PFSK-1 (cell line): ENCODE measurements at regions not wholly inside any gene's neighbourhood (a gene's known extent, or its start where the extent isn't known, plus 50 kb on each side); places are given as distances from the start of the nearest gene placed in this dataset.

Experiments used
- FOXP2 ChIP-seq: optimal IDR thresholded peaks from 2 replicates; pipeline ENCODE3; 2011; ENCODE audit warnings: borderline replicate concordance, control low read depth, inconsistent platforms; ENCODE audit not compliant: insufficient read depth; ENCODE audit errors: extremely low read length, extremely low read depth
- POLR2AphosphoS5 ChIP-seq: IDR thresholded peaks from 2 replicates; pipeline ENCODE4 v1.6.1; 2012; ENCODE audit warnings: low read depth, mild to moderate bottlenecking, control low read depth, low read length, moderate library complexity
- REST ChIP-seq, 2 experiments: IDR thresholded peaks; 2 replicates each; pipeline versions ENCODE4 v1.6.1 to v1.8.0; 2011 to 2012; ENCODE audit warnings: low read depth in 2 of 2, low read length in 2 of 2, control low read depth in 1 of 2, inconsistent platforms in 1 of 2, mild to moderate bottlenecking in 1 of 2, moderate library complexity in 1 of 2; ENCODE audit not compliant: insufficient read depth in 1 of 2
- SIN3A ChIP-seq: IDR thresholded peaks from 2 replicates; pipeline ENCODE4 v1.6.1; 2012; ENCODE audit warnings: mild to moderate bottlenecking, low read length, moderate library complexity, borderline replicate concordance; ENCODE audit not compliant: insufficient read depth
- TAF1 ChIP-seq: IDR thresholded peaks from 2 replicates; pipeline ENCODE4 v1.6.1; 2012; ENCODE audit warnings: low read length, control low read depth, borderline replicate concordance; ENCODE audit not compliant: insufficient read depth

GRCh38 chrX:68990948-68991347 lies 162.1 kb downstream of the EFNB1 start:
- TF ChIP-seq TAF1 (no peak), FOXP2 (no peak), REST (IDR thresholded peaks at IDR 0.05; ENCODE audit: insufficient read depth in 1 of 2, low read depth in 2 of 2, low read length in 2 of 2) (no peak), SIN3A (no peak), POLR2AphosphoS5 (no peak)

- TF ChIP-seq SIN3A = no peak
- TF ChIP-seq REST (IDR thresholded peaks at IDR 0.05; ENCODE audit: insufficient read depth in 1 of 2, low read depth in 2 of 2, low read length in 2 of 2) = no peak
- no peak for TF ChIP-seq FOXP2
- TF ChIP-seq POLR2AphosphoS5 = no peak
Measured at GRCh38 chrX:68989865-68990606, 161.2 kb downstream of the EFNB1 start.

- TF ChIP-seq REST (IDR thresholded peaks at IDR 0.05; ENCODE audit: insufficient read depth in 1 of 2, low read depth in 2 of 2, low read length in 2 of 2) = no peak
- TF ChIP-seq POLR2AphosphoS5 = no peak
- TF ChIP-seq TAF1 = no peak
- no peak for TF ChIP-seq FOXP2
- TF ChIP-seq SIN3A = no peak
Measured at GRCh38 chrX:68989456-68989855, 160.6 kb downstream of the EFNB1 start.

- TF ChIP-seq FOXP2 (no peak), TAF1 (no peak), POLR2AphosphoS5 (no peak), SIN3A (no peak), REST (IDR thresholded peaks at IDR 0.05; ENCODE audit: insufficient read depth in 1 of 2, low read depth in 2 of 2, low read length in 2 of 2) (no peak)
Measured at GRCh38 chrX:68988865-68989264, 160.0 kb downstream of the EFNB1 start.
